Epithelial cell of proximal tubule (primary cell): ENCODE measurements at regions not wholly inside any gene's neighbourhood (a gene's known extent, or its start where the extent isn't known, plus 50 kb on each side); places are given as distances from the start of the nearest gene placed in this dataset.

ENCODE experiments used
- DNase-seq: peaks from one replicate; pipeline ENCODE4 v3.0.0-alpha.2; 2011; ENCODE audit warnings: low read depth
- H3K4me3 ChIP-seq: 2 replicates; pipeline ENCODE4 v1.5.1; 2011; ENCODE audit warnings: low read depth, mild to moderate bottlenecking, low read length
- TF ChIP-seq, protein P1 (sequence below): conservative IDR thresholded peaks from 2 replicates; pipeline ENCODE4 v1.5.1; 2012; ENCODE audit warnings: low read depth, mild to moderate bottlenecking, low read length

- TF ChIP-seq, protein P1, sequence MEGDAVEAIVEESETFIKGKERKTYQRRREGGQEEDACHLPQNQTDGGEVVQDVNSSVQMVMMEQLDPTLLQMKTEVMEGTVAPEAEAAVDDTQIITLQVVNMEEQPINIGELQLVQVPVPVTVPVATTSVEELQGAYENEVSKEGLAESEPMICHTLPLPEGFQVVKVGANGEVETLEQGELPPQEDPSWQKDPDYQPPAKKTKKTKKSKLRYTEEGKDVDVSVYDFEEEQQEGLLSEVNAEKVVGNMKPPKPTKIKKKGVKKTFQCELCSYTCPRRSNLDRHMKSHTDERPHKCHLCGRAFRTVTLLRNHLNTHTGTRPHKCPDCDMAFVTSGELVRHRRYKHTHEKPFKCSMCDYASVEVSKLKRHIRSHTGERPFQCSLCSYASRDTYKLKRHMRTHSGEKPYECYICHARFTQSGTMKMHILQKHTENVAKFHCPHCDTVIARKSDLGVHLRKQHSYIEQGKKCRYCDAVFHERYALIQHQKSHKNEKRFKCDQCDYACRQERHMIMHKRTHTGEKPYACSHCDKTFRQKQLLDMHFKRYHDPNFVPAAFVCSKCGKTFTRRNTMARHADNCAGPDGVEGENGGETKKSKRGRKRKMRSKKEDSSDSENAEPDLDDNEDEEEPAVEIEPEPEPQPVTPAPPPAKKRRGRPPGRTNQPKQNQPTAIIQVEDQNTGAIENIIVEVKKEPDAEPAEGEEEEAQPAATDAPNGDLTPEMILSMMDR, result no peak
- no peak overlapping the region for H3K4me3 ChIP-seq
- no peak for DNase-seq
Observed at GRCh38 chr9:119095072-119095471, 274.2 kb downstream of the BRINP1 start.

DNA sequence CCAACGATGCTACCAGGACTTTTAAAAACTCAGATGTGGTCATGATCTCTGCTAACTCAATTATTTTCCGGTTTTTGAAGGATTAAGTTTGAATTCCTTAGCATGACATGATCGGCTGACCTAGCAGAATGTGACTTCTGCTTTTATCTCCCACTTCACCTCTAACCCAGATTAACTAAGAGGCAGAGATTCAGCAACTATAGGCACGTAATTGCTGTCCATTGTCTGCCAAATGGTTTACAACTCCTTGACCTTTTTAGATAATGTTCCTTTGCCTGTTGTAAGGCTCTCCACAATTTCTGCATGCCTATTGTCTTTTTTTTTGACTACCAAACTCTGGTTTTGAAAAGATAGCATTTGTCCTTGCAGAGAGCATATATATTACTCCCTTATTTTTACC lies 268.2 kb downstream of the BRINP1 start:
- no peak overlapping the region for H3K4me3 ChIP-seq
- TF ChIP-seq, protein P1, result no peak
- DNase-seq, result no peak

- no peak for DNase-seq
- TF ChIP-seq, protein P1, result no peak
- H3K4me3 ChIP-seq, result no peak overlapping the region
Observed at GRCh38 chr9:119114681-119115080, 254.6 kb downstream of the BRINP1 start.
